K562 (cell line): ENCODE measurements at regions not wholly inside any gene's neighbourhood (a gene's known extent, or its start where the extent isn't known, plus 50 kb on each side); places are given as distances from the start of the nearest gene placed in this dataset.

Source experiments
- ETV6 ChIP-seq, 3 experiments: fragments of 150-350 bp in 1 of 3; sonication (generic) in 1 of 3; formaldehyde crosslinking in 1 of 3; IDR thresholded peaks; 2 replicates each; pipeline versions ENCODE4 v1.6.1 to v1.8.0; 2014 to 2022; ENCODE audit warnings: borderline replicate concordance in 2 of 3, low read depth in 2 of 3, antibody characterized with exemption in 1 of 3, low read length in 1 of 3, mild to moderate bottlenecking in 1 of 3, missing genetic modification reagents in 1 of 3
- PHF21A ChIP-seq: fragments of 450-650 bp; IDR thresholded peaks from 2 replicates; pipeline ENCODE4 v1.6.1; 2017; ENCODE audit warnings: low read depth, borderline replicate concordance
- ZNF449 ChIP-seq: fragments of 250-450 bp; sonication (Bioruptor Pico); IDR thresholded peaks from 2 replicates; pipeline ENCODE4 v1.8.0; 2022; ENCODE audit warnings: moderate library complexity, mild to moderate bottlenecking, inconsistent platforms
- TF ChIP-seq, protein P1 (sequence below), 2 experiments: fragments of 450-650 bp in 1 of 2; IDR thresholded peaks; 2 replicates each; pipeline ENCODE4 v1.6.1; 2011 to 2017; ENCODE audit warnings: low read depth in 2 of 2, antibody characterized with exemption in 1 of 2, borderline replicate concordance in 1 of 2, low read length in 1 of 2, mild to moderate bottlenecking in 1 of 2, mixed read lengths in 1 of 2; ENCODE audit not compliant: control insufficient read depth in 1 of 2

- TF ChIP-seq PHF21A (no peak), ETV6 (IDR thresholded peaks at IDR 0.05; ENCODE audit: borderline replicate concordance in 1 of 2, low read depth in 2 of 2, low read length in 1 of 2) (no peak), ETV6 (CRISPR knock-in tag; IDR thresholded peaks at IDR 0.05; ENCODE audit: borderline replicate concordance) (no peak), ZNF449 (CRISPR knock-in tag) (no peak)
- TF ChIP-seq, protein P1, sequence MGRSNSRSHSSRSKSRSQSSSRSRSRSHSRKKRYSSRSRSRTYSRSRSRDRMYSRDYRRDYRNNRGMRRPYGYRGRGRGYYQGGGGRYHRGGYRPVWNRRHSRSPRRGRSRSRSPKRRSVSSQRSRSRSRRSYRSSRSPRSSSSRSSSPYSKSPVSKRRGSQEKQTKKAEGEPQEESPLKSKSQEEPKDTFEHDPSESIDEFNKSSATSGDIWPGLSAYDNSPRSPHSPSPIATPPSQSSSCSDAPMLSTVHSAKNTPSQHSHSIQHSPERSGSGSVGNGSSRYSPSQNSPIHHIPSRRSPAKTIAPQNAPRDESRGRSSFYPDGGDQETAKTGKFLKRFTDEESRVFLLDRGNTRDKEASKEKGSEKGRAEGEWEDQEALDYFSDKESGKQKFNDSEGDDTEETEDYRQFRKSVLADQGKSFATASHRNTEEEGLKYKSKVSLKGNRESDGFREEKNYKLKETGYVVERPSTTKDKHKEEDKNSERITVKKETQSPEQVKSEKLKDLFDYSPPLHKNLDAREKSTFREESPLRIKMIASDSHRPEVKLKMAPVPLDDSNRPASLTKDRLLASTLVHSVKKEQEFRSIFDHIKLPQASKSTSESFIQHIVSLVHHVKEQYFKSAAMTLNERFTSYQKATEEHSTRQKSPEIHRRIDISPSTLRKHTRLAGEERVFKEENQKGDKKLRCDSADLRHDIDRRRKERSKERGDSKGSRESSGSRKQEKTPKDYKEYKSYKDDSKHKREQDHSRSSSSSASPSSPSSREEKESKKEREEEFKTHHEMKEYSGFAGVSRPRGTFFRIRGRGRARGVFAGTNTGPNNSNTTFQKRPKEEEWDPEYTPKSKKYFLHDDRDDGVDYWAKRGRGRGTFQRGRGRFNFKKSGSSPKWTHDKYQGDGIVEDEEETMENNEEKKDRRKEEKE (IDR thresholded peaks at IDR 0.05; ENCODE audit: borderline replicate concordance in 1 of 2, control insufficient read depth in 1 of 2, low read depth in 2 of 2, low read length in 1 of 2) = no peak
Observed at GRCh38 chr5:138702166-138703077, 50.8 kb upstream of the CTNNA1 start.
